RWPE2 (cell line): ENCODE measurements at regions not wholly inside any gene's neighbourhood (a gene's known extent, or its start where the extent isn't known, plus 50 kb on each side); places are given as distances from the start of the nearest gene placed in this dataset.

Source experiments
- ATAC-seq: fragments of 200-7000 bp; cut with Tn5 transposase; 3 replicates; pipeline ENCODE4 v1.9.1; 2021; ENCODE audit warnings: low read depth
- DNase-seq: peaks from one replicate; pipeline ENCODE4 v3.0.0-alpha.2; 2020; ENCODE audit warnings: low spot score
- H3K27ac ChIP-seq: fragments of 450-650 bp; 2 replicates; pipeline ENCODE4 v1.5.1; 2017; ENCODE audit warnings: mild to moderate bottlenecking; ENCODE audit not compliant: poor library complexity, severe bottlenecking
- H3K27me3 ChIP-seq: fragments of 250-450 bp; sonication (Bioruptor Pico); 2 replicates; pipeline ENCODE4 v1.5.1; 2021; ENCODE audit warnings: mild to moderate bottlenecking, moderate library complexity; ENCODE audit not compliant: insufficient read depth, poor library complexity, severe bottlenecking
- H3K36me3 ChIP-seq: fragments of 250-450 bp; sonication (Bioruptor Pico); 2 replicates; pipeline ENCODE4 v1.5.1; 2020; ENCODE audit warnings: low read depth, mild to moderate bottlenecking, moderate library complexity
- H3K4me1 ChIP-seq: fragments of 250-450 bp; sonication (Bioruptor Pico); 2 replicates; pipeline ENCODE4 v1.5.1; 2021; ENCODE audit warnings: mild to moderate bottlenecking, moderate library complexity; ENCODE audit not compliant: insufficient read depth, poor library complexity, severe bottlenecking
- H3K4me3 ChIP-seq: fragments of 250-450 bp; sonication (Bioruptor Pico); 2 replicates; pipeline ENCODE4 v1.5.1; 2021; ENCODE audit warnings: mild to moderate bottlenecking, moderate library complexity; ENCODE audit not compliant: severe bottlenecking
- H3K9me3 ChIP-seq: fragments of 250-450 bp; sonication (Bioruptor Pico); 2 replicates; pipeline ENCODE4 v1.5.1; 2021; ENCODE audit warnings: mild to moderate bottlenecking, moderate library complexity; ENCODE audit not compliant: severe bottlenecking
- CTCF ChIP-seq: fragments of 450-650 bp; IDR thresholded peaks from one replicate; pipeline ENCODE4 v1.5.1; 2017; ENCODE audit warnings: mild to moderate bottlenecking, moderate library complexity; ENCODE audit not compliant: poor library complexity, severe bottlenecking

GRCh38 chr12:131619736-131620506, 91.0 kb upstream of the SFSWAP start:
- no peaks in the 10 kb centered on the region for H3K27me3 ChIP-seq
- ATAC-seq (no peak), DNase-seq (no peak)
- H3K9me3 ChIP-seq: no peaks in the 10 kb centered on the region
- no peak overlapping the region for H3K4me3 ChIP-seq
- H3K4me1 ChIP-seq: peaks cover 21% of the 10 kb centered on the region
- TF ChIP-seq CTCF: no peak
- no peak overlapping the region for H3K27ac ChIP-seq
- no peaks in the 10 kb centered on the region for H3K36me3 ChIP-seq

- ATAC-seq: no peak; the same call in 2 of the 3 replicates
- DNase-seq: no peak
- Histone ChIP-seq H3K27me3 (no peaks in the 10 kb centered on the region), H3K36me3 (no peaks in the 10 kb centered on the region), H3K4me1 (peaks cover 26% of the 10 kb centered on the region), H3K9me3 (no peaks in the 10 kb centered on the region), H3K4me3 (no peak overlapping the region), H3K27ac (peak overlapping the region; percentile 87)
- no peak for TF ChIP-seq CTCF
Observed at GRCh38 chr12:131620520-131620919, 90.4 kb upstream of the SFSWAP start.

- no peak for ATAC-seq
- Histone ChIP-seq H3K27ac (peak overlapping the region; percentile 87), H3K36me3 (no peaks in the 10 kb centered on the region), H3K9me3 (no peaks in the 10 kb centered on the region), H3K4me1 (peaks cover 29% of the 10 kb centered on the region), H3K27me3 (no peaks in the 10 kb centered on the region), H3K4me3 (no peak overlapping the region)
- no peak for DNase-seq
- TF ChIP-seq CTCF: no peak
Observed at GRCh38 chr12:131620946-131621681, 89.8 kb upstream of the SFSWAP start.

GRCh38 chr12:131621701-131622421, 89.0 kb upstream of the SFSWAP start:
- no peaks in the 10 kb centered on the region for H3K9me3 ChIP-seq
- peak overlapping the region; percentile 87 for H3K27ac ChIP-seq
- H3K36me3 ChIP-seq: no peaks in the 10 kb centered on the region
- DNase-seq (no peak), ATAC-seq (peak; percentile 32)
- H3K4me1 ChIP-seq: peaks cover 29% of the 10 kb centered on the region
- TF ChIP-seq CTCF: no peak
- no peak overlapping the region for H3K4me3 ChIP-seq
- no peaks in the 10 kb centered on the region for H3K27me3 ChIP-seq
